ENCODE measurements at regions not wholly inside any gene's neighbourhood (a gene's known extent, or its start where the extent isn't known, plus 50 kb on each side); places are given as distances from the start of the nearest gene placed in this dataset.

GRCh38 chr5:3357291-3357690 lies 238.3 kb upstream of the IRX1 start:
- no peak overlapping the region for H3K27ac ChIP-seq (ENCODE audit: low read depth, low read length)
- H3K9me3 ChIP-seq (ENCODE audit: control insufficient read depth in 5 of 5, low read length in 5 of 5) = peaks cover 0 to 12% (median 8%) of the 10 kb centered on the region in 5 donors
- no peak overlapping the region for H3K4me3 ChIP-seq (ENCODE audit: low read depth in 1 of 5, low read length in 5 of 5)
- H3K9ac ChIP-seq (ENCODE audit: low read length in 5 of 5) = no peak overlapping the region
- no peaks in the 10 kb centered on the region for H3K4me1 ChIP-seq (ENCODE audit: control insufficient read depth in 5 of 5, insufficient read depth in 5 of 5, low read length in 5 of 5)
- no peaks in the 10 kb centered on the region for H3K36me3 ChIP-seq (ENCODE audit: control insufficient read depth in 5 of 5, insufficient read depth in 5 of 5, low read length in 5 of 5)
- no peaks in the 10 kb centered on the region for H3K27me3 ChIP-seq (ENCODE audit: control insufficient read depth in 5 of 5, insufficient read depth in 4 of 5, low read length in 5 of 5)

GRCh38 chr5:3356016-3356415 lies 239.6 kb upstream of the IRX1 start:
- H3K9me3 ChIP-seq (ENCODE audit: control insufficient read depth in 5 of 5, low read length in 5 of 5) = peaks cover 0 to 8% (median 6%) of the 10 kb centered on the region in 5 donors
- H3K4me1 ChIP-seq (ENCODE audit: control insufficient read depth in 5 of 5, insufficient read depth in 5 of 5, low read length in 5 of 5) = no peaks in the 10 kb centered on the region
- no peak overlapping the region for H3K9ac ChIP-seq (ENCODE audit: low read length in 5 of 5)
- peaks cover 0 to 3% (median 0%) of the 10 kb centered on the region in 5 donors for H3K27me3 ChIP-seq (ENCODE audit: control insufficient read depth in 5 of 5, insufficient read depth in 4 of 5, low read length in 5 of 5)
- no peak overlapping the region for H3K4me3 ChIP-seq (ENCODE audit: low read depth in 1 of 5, low read length in 5 of 5)
- no peaks in the 10 kb centered on the region for H3K36me3 ChIP-seq (ENCODE audit: control insufficient read depth in 5 of 5, insufficient read depth in 5 of 5, low read length in 5 of 5)
- H3K27ac ChIP-seq (ENCODE audit: low read depth, low read length) = no peak overlapping the region

- no peak overlapping the region for H3K27ac ChIP-seq (ENCODE audit: low read depth, low read length)
- H3K9me3 ChIP-seq (ENCODE audit: control insufficient read depth in 5 of 5, low read length in 5 of 5) = peaks cover 0 to under 1% (median 0%) of the 10 kb centered on the region in 5 donors
- H3K36me3 ChIP-seq (ENCODE audit: control insufficient read depth in 5 of 5, insufficient read depth in 5 of 5, low read length in 5 of 5) = no peaks in the 10 kb centered on the region
- H3K4me1 ChIP-seq (ENCODE audit: control insufficient read depth in 5 of 5, insufficient read depth in 5 of 5, low read length in 5 of 5) = no peaks in the 10 kb centered on the region
- no peak overlapping the region for H3K9ac ChIP-seq (ENCODE audit: low read length in 5 of 5)
- peaks cover 0 to 3% (median 0%) of the 10 kb centered on the region in 5 donors for H3K27me3 ChIP-seq (ENCODE audit: control insufficient read depth in 5 of 5, insufficient read depth in 4 of 5, low read length in 5 of 5)
- H3K4me3 ChIP-seq (ENCODE audit: low read depth in 1 of 5, low read length in 5 of 5) = no peak overlapping the region
Measured at GRCh38 chr5:3355126-3355525, 240.5 kb upstream of the IRX1 start.

GRCh38 chr5:3354606-3355005 lies 241.0 kb upstream of the IRX1 start:
- Histone ChIP-seq H3K4me1 (ENCODE audit: control insufficient read depth in 5 of 5, insufficient read depth in 5 of 5, low read length in 5 of 5) (no peaks in the 10 kb centered on the region), H3K27me3 (ENCODE audit: control insufficient read depth in 5 of 5, insufficient read depth in 4 of 5, low read length in 5 of 5) (peaks cover 0 to 3% (median 0%) of the 10 kb centered on the region in 5 donors), H3K9me3 (ENCODE audit: control insufficient read depth in 5 of 5, low read length in 5 of 5) (no peaks in the 10 kb centered on the region), H3K27ac (ENCODE audit: low read depth, low read length) (no peak overlapping the region), H3K36me3 (ENCODE audit: control insufficient read depth in 5 of 5, insufficient read depth in 5 of 5, low read length in 5 of 5) (no peaks in the 10 kb centered on the region), H3K4me3 (ENCODE audit: low read depth in 1 of 5, low read length in 5 of 5) (no peak overlapping the region), H3K9ac (ENCODE audit: low read length in 5 of 5) (no peak overlapping the region)

- no peak overlapping the region for H3K27ac ChIP-seq (ENCODE audit: low read depth, low read length)
- H3K9ac ChIP-seq (ENCODE audit: low read length in 5 of 5) = no peak overlapping the region
- H3K36me3 ChIP-seq (ENCODE audit: control insufficient read depth in 5 of 5, insufficient read depth in 5 of 5, low read length in 5 of 5) = no peaks in the 10 kb centered on the region
- peaks cover 0 to 3% (median 0%) of the 10 kb centered on the region in 5 donors for H3K27me3 ChIP-seq (ENCODE audit: control insufficient read depth in 5 of 5, insufficient read depth in 4 of 5, low read length in 5 of 5)
- H3K4me3 ChIP-seq (ENCODE audit: low read depth in 1 of 5, low read length in 5 of 5) = no peak overlapping the region
- H3K9me3 ChIP-seq (ENCODE audit: control insufficient read depth in 5 of 5, low read length in 5 of 5) = no peaks in the 10 kb centered on the region
- H3K4me1 ChIP-seq (ENCODE audit: control insufficient read depth in 5 of 5, insufficient read depth in 5 of 5, low read length in 5 of 5) = no peaks in the 10 kb centered on the region
Measured at GRCh38 chr5:3353561-3353960, 242.1 kb upstream of the IRX1 start.

GRCh38 chr5:3352711-3353110 lies 242.9 kb upstream of the IRX1 start:
- Histone ChIP-seq H3K4me3 (ENCODE audit: low read depth in 1 of 5, low read length in 5 of 5) (no peak overlapping the region), H3K36me3 (ENCODE audit: control insufficient read depth in 5 of 5, insufficient read depth in 5 of 5, low read length in 5 of 5) (no peaks in the 10 kb centered on the region), H3K27me3 (ENCODE audit: control insufficient read depth in 5 of 5, insufficient read depth in 4 of 5, low read length in 5 of 5) (peaks cover 0 to 3% (median 0%) of the 10 kb centered on the region in 5 donors), H3K27ac (ENCODE audit: low read depth, low read length) (no peak overlapping the region), H3K9me3 (ENCODE audit: control insufficient read depth in 5 of 5, low read length in 5 of 5) (peaks cover 0 to 3% (median 0%) of the 10 kb centered on the region in 5 donors), H3K4me1 (ENCODE audit: control insufficient read depth in 5 of 5, insufficient read depth in 5 of 5, low read length in 5 of 5) (no peaks in the 10 kb centered on the region), H3K9ac (ENCODE audit: low read length in 5 of 5) (no peak overlapping the region)

- no peaks in the 10 kb centered on the region for H3K4me1 ChIP-seq (ENCODE audit: control insufficient read depth in 5 of 5, insufficient read depth in 5 of 5, low read length in 5 of 5)
- peaks cover 0 to 3% (median 0%) of the 10 kb centered on the region in 5 donors for H3K27me3 ChIP-seq (ENCODE audit: control insufficient read depth in 5 of 5, insufficient read depth in 4 of 5, low read length in 5 of 5)
- no peak overlapping the region for H3K4me3 ChIP-seq (ENCODE audit: low read depth in 1 of 5, low read length in 5 of 5)
- no peak overlapping the region for H3K27ac ChIP-seq (ENCODE audit: low read depth, low read length)
- peaks cover 0 to 4% (median 0%) of the 10 kb centered on the region in 5 donors for H3K9me3 ChIP-seq (ENCODE audit: control insufficient read depth in 5 of 5, low read length in 5 of 5)
- H3K9ac ChIP-seq (ENCODE audit: low read length in 5 of 5) = no peak overlapping the region
- H3K36me3 ChIP-seq (ENCODE audit: control insufficient read depth in 5 of 5, insufficient read depth in 5 of 5, low read length in 5 of 5) = no peaks in the 10 kb centered on the region
Measured at GRCh38 chr5:3351581-3352442, 243.8 kb upstream of the IRX1 start.

GRCh38 chr5:3350781-3351180 lies 244.9 kb upstream of the IRX1 start:
- Histone ChIP-seq H3K36me3 (ENCODE audit: control insufficient read depth in 5 of 5, insufficient read depth in 5 of 5, low read length in 5 of 5) (no peaks in the 10 kb centered on the region), H3K4me3 (ENCODE audit: low read depth in 1 of 5, low read length in 5 of 5) (no peak overlapping the region), H3K9me3 (ENCODE audit: control insufficient read depth in 5 of 5, low read length in 5 of 5) (peaks cover 0 to 4% (median 0%) of the 10 kb centered on the region in 5 donors), H3K4me1 (ENCODE audit: control insufficient read depth in 5 of 5, insufficient read depth in 5 of 5, low read length in 5 of 5) (no peaks in the 10 kb centered on the region), H3K27ac (ENCODE audit: low read depth, low read length) (no peak overlapping the region), H3K9ac (ENCODE audit: low read length in 5 of 5) (no peak overlapping the region), H3K27me3 (ENCODE audit: control insufficient read depth in 5 of 5, insufficient read depth in 4 of 5, low read length in 5 of 5) (peaks cover 0 to 3% (median 0%) of the 10 kb centered on the region in 5 donors)

- H3K36me3 ChIP-seq (ENCODE audit: control insufficient read depth in 5 of 5, insufficient read depth in 5 of 5, low read length in 5 of 5) = no peaks in the 10 kb centered on the region
- H3K4me1 ChIP-seq (ENCODE audit: control insufficient read depth in 5 of 5, insufficient read depth in 5 of 5, low read length in 5 of 5) = no peaks in the 10 kb centered on the region
- peaks cover 0 to 4% (median 0%) of the 10 kb centered on the region in 5 donors for H3K9me3 ChIP-seq (ENCODE audit: control insufficient read depth in 5 of 5, low read length in 5 of 5)
- no peak overlapping the region for H3K4me3 ChIP-seq (ENCODE audit: low read depth in 1 of 5, low read length in 5 of 5)
- H3K9ac ChIP-seq (ENCODE audit: low read length in 5 of 5) = no peak overlapping the region
- no peak overlapping the region for H3K27ac ChIP-seq (ENCODE audit: low read depth, low read length)
- H3K27me3 ChIP-seq (ENCODE audit: control insufficient read depth in 5 of 5, insufficient read depth in 4 of 5, low read length in 5 of 5) = peaks cover 0 to 3% (median 0%) of the 10 kb centered on the region in 5 donors
Measured at GRCh38 chr5:3349704-3350565, 245.7 kb upstream of the IRX1 start.

Measured in subcutaneous abdominal adipose tissue (tissue), 5 donors.